ENCODE measurements at regions not wholly inside any gene's neighbourhood (a gene's known extent, or its start where the extent isn't known, plus 50 kb on each side); places are given as distances from the start of the nearest gene placed in this dataset.

- no peak for DNase-seq
Observed at GRCh38 chrX:147832707-147833348, 78.9 kb upstream of the FMR1 start.

GRCh38 chrX:147838465-147839131 lies 73.1 kb upstream of the FMR1 start:
- no peak for DNase-seq

GRCh38 chrX:147846676-147847075 lies 65.0 kb upstream of the FMR1 start:
- no peak for DNase-seq

GRCh38 chrX:147847999-147848398 lies 63.7 kb upstream of the FMR1 start:
- peak; percentile 34 for DNase-seq

- DNase-seq, result no peak
Observed at GRCh38 chrX:147848543-147849443, 62.9 kb upstream of the FMR1 start.

- DNase-seq, result no peak
Observed at GRCh38 chrX:147850875-147851274, 60.8 kb upstream of the FMR1 start.

GRCh38 chrX:147853701-147854100 lies 58.0 kb upstream of the FMR1 start:
- no peak for DNase-seq

GRCh38 chrX:147859666-147860065 lies 52.1 kb upstream of the FMR1 start:
- DNase-seq, result no peak

All from muscle of arm (tissue), 1 donor.